ENCODE measurements at regions not wholly inside any gene's neighbourhood (a gene's known extent, or its start where the extent isn't known, plus 50 kb on each side); places are given as distances from the start of the nearest gene placed in this dataset.

DNA sequence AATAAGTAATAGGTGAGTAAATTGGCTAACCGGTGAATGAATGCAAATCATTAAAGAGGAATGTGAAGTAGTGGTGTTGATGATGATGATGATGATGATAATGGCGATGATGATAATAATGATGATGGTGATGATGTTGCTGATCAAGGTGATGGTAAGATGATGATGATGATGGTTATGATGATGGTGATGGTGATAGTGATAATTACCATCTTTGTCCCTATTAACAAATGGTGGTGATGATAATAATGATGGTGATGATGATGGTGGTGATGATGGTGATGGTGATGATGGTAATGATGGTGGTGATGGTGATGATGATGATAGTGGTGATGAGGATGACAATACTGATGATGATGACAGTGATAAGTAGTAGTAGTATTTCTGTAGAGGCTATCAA lies 452.6 kb downstream of the ZNF536 start:
- TF ChIP-seq POLR2AphosphoS5 (IDR thresholded peaks at IDR 0.05) (no peak), POLR2A (IDR thresholded peaks at IDR 0.05) (no peak), EP300 (IDR thresholded peaks at IDR 0.05) (no peak)
- TF ChIP-seq, protein P1, sequence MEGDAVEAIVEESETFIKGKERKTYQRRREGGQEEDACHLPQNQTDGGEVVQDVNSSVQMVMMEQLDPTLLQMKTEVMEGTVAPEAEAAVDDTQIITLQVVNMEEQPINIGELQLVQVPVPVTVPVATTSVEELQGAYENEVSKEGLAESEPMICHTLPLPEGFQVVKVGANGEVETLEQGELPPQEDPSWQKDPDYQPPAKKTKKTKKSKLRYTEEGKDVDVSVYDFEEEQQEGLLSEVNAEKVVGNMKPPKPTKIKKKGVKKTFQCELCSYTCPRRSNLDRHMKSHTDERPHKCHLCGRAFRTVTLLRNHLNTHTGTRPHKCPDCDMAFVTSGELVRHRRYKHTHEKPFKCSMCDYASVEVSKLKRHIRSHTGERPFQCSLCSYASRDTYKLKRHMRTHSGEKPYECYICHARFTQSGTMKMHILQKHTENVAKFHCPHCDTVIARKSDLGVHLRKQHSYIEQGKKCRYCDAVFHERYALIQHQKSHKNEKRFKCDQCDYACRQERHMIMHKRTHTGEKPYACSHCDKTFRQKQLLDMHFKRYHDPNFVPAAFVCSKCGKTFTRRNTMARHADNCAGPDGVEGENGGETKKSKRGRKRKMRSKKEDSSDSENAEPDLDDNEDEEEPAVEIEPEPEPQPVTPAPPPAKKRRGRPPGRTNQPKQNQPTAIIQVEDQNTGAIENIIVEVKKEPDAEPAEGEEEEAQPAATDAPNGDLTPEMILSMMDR (IDR thresholded peaks at IDR 0.05): no peak
